ENCODE measurements at regions not wholly inside any gene's neighbourhood (a gene's known extent, or its start where the extent isn't known, plus 50 kb on each side); places are given as distances from the start of the nearest gene placed in this dataset.

- TF ChIP-seq CTCF (IDR thresholded peaks at IDR 0.05; ENCODE audit: borderline replicate concordance, extremely low read depth, low read length, poor library complexity, severe bottlenecking): no peak
- no peak for TF ChIP-seq EZH2 (IDR thresholded peaks at IDR 0.05; ENCODE audit: borderline replicate concordance, low read depth, low read length, severe bottlenecking)
These were observed 112.7 kb upstream of the UBL3 start for GRCh38 chr13:29963089-29963488.
